SK-N-SH (cell line): ENCODE measurements at regions not wholly inside any gene's neighbourhood (a gene's known extent, or its start where the extent isn't known, plus 50 kb on each side); places are given as distances from the start of the nearest gene placed in this dataset.
A peak's percentile ranks its signal among the peaks of the same experiment; 100 is the strongest.

Source experiments
- MXI1 ChIP-seq: IDR thresholded peaks from 2 replicates; pipeline ENCODE4 v1.6.1; 2012; ENCODE audit warnings: mild to moderate bottlenecking, low read depth, low read length, improper control_type of control experiment
- NFIC ChIP-seq: IDR thresholded peaks from 2 replicates; pipeline ENCODE4 v1.4.0; 2012; ENCODE audit warnings: borderline replicate concordance
- POLR2AphosphoS5 ChIP-seq: IDR thresholded peaks from 2 replicates; pipeline ENCODE4 v1.6.1; 2012; ENCODE audit warnings: low read depth, low read length
- SIN3A ChIP-seq: IDR thresholded peaks from 2 replicates; pipeline ENCODE4 v1.6.1; 2012; ENCODE audit warnings: low read depth, mild to moderate bottlenecking, low read length, moderate library complexity, borderline replicate concordance
- TAF1 ChIP-seq: IDR thresholded peaks from 2 replicates; pipeline ENCODE4 v1.6.1; 2012; ENCODE audit warnings: low read depth, mild to moderate bottlenecking, low read length, moderate library complexity, borderline replicate concordance
- TCF12 ChIP-seq: IDR thresholded peaks from 2 replicates; pipeline ENCODE4 v1.4.0; 2012
- TF ChIP-seq, protein P1 (sequence below): fragments of 200-600 bp; sonication (generic); IDR thresholded peaks from 2 replicates; pipeline ENCODE4 v1.6.1; 2017; ENCODE audit warnings: antibody characterized with exemption, mild to moderate bottlenecking, moderate library complexity
- TF ChIP-seq, protein P2 (sequence below): IDR thresholded peaks from 2 replicates; pipeline ENCODE4 v1.6.1; 2012; ENCODE audit warnings: mild to moderate bottlenecking, low read depth, low read length, moderate library complexity

DNA sequence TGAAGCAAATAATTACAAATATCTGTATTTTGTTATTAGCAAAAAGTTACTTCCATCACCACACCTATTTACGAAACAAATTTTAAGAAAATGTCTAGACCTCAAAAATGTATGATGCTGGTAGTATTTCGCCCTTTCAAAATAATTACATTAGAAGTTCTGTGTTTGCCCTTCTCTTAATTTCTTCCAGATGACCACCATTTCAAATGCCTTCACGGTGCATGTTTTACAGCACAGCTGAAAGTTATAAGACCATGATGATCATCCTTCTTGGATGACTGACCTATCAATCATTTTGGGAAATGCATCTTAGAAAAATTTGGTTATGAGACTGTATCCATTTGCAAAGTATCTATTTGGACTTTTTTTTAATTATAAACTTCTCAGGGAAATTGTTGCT, 390.8 kb downstream of the SLITRK6 start:
- TF ChIP-seq MXI1 (no peak), TCF12 (peak; percentile 59; the same call in 1 of the 2 replicates), POLR2AphosphoS5 (no peak), SIN3A (no peak), TAF1 (no peak), NFIC (no peak)
- TF ChIP-seq, protein P1, sequence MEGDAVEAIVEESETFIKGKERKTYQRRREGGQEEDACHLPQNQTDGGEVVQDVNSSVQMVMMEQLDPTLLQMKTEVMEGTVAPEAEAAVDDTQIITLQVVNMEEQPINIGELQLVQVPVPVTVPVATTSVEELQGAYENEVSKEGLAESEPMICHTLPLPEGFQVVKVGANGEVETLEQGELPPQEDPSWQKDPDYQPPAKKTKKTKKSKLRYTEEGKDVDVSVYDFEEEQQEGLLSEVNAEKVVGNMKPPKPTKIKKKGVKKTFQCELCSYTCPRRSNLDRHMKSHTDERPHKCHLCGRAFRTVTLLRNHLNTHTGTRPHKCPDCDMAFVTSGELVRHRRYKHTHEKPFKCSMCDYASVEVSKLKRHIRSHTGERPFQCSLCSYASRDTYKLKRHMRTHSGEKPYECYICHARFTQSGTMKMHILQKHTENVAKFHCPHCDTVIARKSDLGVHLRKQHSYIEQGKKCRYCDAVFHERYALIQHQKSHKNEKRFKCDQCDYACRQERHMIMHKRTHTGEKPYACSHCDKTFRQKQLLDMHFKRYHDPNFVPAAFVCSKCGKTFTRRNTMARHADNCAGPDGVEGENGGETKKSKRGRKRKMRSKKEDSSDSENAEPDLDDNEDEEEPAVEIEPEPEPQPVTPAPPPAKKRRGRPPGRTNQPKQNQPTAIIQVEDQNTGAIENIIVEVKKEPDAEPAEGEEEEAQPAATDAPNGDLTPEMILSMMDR, result no peak
- TF ChIP-seq, protein P2, sequence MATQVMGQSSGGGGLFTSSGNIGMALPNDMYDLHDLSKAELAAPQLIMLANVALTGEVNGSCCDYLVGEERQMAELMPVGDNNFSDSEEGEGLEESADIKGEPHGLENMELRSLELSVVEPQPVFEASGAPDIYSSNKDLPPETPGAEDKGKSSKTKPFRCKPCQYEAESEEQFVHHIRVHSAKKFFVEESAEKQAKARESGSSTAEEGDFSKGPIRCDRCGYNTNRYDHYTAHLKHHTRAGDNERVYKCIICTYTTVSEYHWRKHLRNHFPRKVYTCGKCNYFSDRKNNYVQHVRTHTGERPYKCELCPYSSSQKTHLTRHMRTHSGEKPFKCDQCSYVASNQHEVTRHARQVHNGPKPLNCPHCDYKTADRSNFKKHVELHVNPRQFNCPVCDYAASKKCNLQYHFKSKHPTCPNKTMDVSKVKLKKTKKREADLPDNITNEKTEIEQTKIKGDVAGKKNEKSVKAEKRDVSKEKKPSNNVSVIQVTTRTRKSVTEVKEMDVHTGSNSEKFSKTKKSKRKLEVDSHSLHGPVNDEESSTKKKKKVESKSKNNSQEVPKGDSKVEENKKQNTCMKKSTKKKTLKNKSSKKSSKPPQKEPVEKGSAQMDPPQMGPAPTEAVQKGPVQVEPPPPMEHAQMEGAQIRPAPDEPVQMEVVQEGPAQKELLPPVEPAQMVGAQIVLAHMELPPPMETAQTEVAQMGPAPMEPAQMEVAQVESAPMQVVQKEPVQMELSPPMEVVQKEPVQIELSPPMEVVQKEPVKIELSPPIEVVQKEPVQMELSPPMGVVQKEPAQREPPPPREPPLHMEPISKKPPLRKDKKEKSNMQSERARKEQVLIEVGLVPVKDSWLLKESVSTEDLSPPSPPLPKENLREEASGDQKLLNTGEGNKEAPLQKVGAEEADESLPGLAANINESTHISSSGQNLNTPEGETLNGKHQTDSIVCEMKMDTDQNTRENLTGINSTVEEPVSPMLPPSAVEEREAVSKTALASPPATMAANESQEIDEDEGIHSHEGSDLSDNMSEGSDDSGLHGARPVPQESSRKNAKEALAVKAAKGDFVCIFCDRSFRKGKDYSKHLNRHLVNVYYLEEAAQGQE, result no peak
